Neutrophil (primary cell): ENCODE measurements at regions not wholly inside any gene's neighbourhood (a gene's known extent, or its start where the extent isn't known, plus 50 kb on each side); places are given as distances from the start of the nearest gene placed in this dataset.

Source experiments
- H3K27ac ChIP-seq: fragments of 200-600 bp; sonication (generic); 2 replicates; pipeline ENCODE4 v1.5.1; 2016; ENCODE audit warnings: mild to moderate bottlenecking, moderate library complexity
- H3K27me3 ChIP-seq: fragments of 200-600 bp; sonication (generic); 2 replicates; pipeline ENCODE4 v1.6.0; 2016; ENCODE audit warnings: mild to moderate bottlenecking
- H3K36me3 ChIP-seq: fragments of 200-600 bp; sonication (generic); 2 replicates; pipeline ENCODE4 v1.5.1; 2017
- H3K4me1 ChIP-seq, 2 experiments: fragments of 200-600 bp in 1 of 2; sonication (generic) in 1 of 2; 1 replicate in 1 of 2; 2 replicates in 1 of 2; pipeline versions ENCODE4 v1.5.1 to v1.6.1; 2013 to 2016; ENCODE audit warnings: low read depth in 1 of 2, low read length in 1 of 2, mild to moderate bottlenecking in 1 of 2, moderate library complexity in 1 of 2; ENCODE audit not compliant: control insufficient read depth in 1 of 2, insufficient read depth in 1 of 2
- H3K4me3 ChIP-seq, 2 experiments: fragments of 200-600 bp in 1 of 2; sonication (generic) in 1 of 2; 1 replicate in 1 of 2; 2 replicates in 1 of 2; pipeline ENCODE4 v1.5.1; 2013 to 2016; ENCODE audit warnings: low read depth in 1 of 2, low read length in 1 of 2, mild to moderate bottlenecking in 1 of 2, moderate library complexity in 1 of 2
- H3K9me3 ChIP-seq: fragments of 200-600 bp; sonication (generic); 2 replicates; pipeline ENCODE4 v1.5.1; 2016
- TF ChIP-seq, protein P1 (sequence below): fragments of 200-600 bp; sonication (generic); IDR thresholded peaks from 2 replicates; pipeline ENCODE4 v1.5.1; 2016; ENCODE audit warnings: antibody characterized with exemption

DNA sequence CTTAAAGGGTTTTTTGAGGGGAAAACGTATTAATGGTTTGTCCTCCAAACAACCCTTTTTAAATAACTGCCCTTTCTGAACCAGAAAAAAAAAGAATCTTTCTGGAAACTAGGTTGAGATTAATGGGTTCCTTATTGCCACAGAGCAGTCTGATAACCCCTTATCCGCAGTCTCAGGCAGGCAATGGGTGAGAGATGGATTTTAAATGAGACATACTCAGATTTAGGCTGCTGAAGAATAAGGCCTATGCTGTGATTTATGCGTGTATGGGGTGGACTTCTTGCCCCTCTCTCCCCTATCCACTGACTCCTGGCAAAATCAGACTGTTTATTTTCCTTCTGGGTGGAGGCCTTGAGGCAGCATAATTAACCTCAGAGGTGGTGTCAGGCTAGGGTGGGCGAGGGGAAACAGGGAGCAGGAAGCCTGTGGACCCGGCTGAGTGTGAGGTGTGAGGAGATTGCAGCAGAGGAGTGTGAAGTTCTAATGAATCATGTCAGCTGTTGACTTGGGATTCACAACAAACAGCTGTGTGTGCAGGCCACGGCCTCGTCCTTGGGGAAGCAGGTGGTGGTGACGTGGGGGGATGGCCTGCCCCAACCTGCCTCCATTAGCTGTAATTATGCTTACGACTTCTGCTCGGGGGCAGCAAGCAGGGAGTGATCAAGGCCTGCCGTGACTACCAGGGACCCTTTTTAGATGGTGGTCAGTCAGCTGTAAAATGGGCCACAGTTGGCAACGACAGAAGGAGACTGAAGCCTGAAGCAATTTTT is 196.4 kb downstream of the SEMA6A start:
- H3K36me3 ChIP-seq, result no peaks in the 10 kb centered on the region
- H3K4me3 ChIP-seq, result no peak overlapping the region
- H3K27ac ChIP-seq, result no peak overlapping the region
- H3K27me3 ChIP-seq, result no peaks in the 10 kb centered on the region
- H3K9me3 ChIP-seq, result no peaks in the 10 kb centered on the region
- H3K4me1 ChIP-seq, result peaks cover 12 to 15% of the 10 kb centered on the region in 2 experiments
- TF ChIP-seq, protein P1, sequence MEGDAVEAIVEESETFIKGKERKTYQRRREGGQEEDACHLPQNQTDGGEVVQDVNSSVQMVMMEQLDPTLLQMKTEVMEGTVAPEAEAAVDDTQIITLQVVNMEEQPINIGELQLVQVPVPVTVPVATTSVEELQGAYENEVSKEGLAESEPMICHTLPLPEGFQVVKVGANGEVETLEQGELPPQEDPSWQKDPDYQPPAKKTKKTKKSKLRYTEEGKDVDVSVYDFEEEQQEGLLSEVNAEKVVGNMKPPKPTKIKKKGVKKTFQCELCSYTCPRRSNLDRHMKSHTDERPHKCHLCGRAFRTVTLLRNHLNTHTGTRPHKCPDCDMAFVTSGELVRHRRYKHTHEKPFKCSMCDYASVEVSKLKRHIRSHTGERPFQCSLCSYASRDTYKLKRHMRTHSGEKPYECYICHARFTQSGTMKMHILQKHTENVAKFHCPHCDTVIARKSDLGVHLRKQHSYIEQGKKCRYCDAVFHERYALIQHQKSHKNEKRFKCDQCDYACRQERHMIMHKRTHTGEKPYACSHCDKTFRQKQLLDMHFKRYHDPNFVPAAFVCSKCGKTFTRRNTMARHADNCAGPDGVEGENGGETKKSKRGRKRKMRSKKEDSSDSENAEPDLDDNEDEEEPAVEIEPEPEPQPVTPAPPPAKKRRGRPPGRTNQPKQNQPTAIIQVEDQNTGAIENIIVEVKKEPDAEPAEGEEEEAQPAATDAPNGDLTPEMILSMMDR, result no peak

DNA sequence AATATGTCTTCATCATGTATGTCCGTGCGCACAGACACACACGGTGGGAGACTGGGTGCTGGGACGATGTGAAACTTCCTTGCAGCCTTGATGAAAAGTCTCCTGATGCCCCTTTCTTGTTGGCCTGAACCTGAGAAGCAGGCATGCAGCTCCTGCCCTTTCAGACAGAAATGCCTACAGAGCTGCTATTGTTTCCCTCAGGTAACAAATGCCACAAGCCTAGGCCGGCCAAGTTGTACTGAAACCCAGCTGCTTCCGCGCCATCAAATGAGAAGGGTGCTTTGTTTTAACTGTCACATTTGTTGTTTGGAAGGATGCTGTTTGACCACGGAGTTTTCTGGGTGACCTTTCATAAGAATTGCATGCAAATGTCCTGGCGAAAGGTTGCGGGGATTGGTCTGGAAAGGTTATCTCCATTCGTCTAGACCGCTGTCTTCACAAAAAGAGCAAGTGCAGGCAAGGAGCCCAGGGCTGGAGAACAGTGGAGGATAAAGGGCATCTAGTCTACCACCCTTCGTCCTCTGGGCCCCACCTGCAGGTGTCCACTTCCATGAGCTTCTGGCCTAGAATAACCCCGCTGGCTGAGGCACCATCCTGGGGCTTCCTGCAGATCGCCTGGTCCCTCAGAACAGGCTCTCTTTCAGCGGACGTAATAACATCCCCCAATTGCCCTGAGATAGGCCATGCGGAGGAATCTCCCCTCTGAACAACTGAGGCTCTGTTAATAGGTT is 197.2 kb downstream of the SEMA6A start:
- H3K36me3 ChIP-seq, result no peaks in the 10 kb centered on the region
- H3K4me1 ChIP-seq, result peaks cover 19 to 22% of the 10 kb centered on the region in 2 experiments
- H3K9me3 ChIP-seq, result no peaks in the 10 kb centered on the region
- no peak overlapping the region for H3K27ac ChIP-seq
- no peak overlapping the region for H3K4me3 ChIP-seq
- TF ChIP-seq, protein P1, result no peak
- no peaks in the 10 kb centered on the region for H3K27me3 ChIP-seq

GRCh38 chr5:116375926-116376325 is 198.7 kb downstream of the SEMA6A start:
- H3K4me1 ChIP-seq, result peaks cover 31 to 33% of the 10 kb centered on the region in 2 experiments
- H3K4me3 ChIP-seq, result no peak overlapping the region
- TF ChIP-seq, protein P1, result no peak
- H3K36me3 ChIP-seq, result no peaks in the 10 kb centered on the region
- H3K27ac ChIP-seq, result no peak overlapping the region
- no peaks in the 10 kb centered on the region for H3K9me3 ChIP-seq
- no peaks in the 10 kb centered on the region for H3K27me3 ChIP-seq

- Histone ChIP-seq H3K27ac (no peak overlapping the region), H3K9me3 (no peaks in the 10 kb centered on the region), H3K36me3 (no peaks in the 10 kb centered on the region), H3K4me3 (no peak overlapping the region), H3K4me1 (peaks cover 31 to 33% of the 10 kb centered on the region in 2 experiments), H3K27me3 (no peaks in the 10 kb centered on the region)
- TF ChIP-seq, protein P1, result no peak
Observed at GRCh38 chr5:116374434-116374852, 200.2 kb downstream of the SEMA6A start.

DNA sequence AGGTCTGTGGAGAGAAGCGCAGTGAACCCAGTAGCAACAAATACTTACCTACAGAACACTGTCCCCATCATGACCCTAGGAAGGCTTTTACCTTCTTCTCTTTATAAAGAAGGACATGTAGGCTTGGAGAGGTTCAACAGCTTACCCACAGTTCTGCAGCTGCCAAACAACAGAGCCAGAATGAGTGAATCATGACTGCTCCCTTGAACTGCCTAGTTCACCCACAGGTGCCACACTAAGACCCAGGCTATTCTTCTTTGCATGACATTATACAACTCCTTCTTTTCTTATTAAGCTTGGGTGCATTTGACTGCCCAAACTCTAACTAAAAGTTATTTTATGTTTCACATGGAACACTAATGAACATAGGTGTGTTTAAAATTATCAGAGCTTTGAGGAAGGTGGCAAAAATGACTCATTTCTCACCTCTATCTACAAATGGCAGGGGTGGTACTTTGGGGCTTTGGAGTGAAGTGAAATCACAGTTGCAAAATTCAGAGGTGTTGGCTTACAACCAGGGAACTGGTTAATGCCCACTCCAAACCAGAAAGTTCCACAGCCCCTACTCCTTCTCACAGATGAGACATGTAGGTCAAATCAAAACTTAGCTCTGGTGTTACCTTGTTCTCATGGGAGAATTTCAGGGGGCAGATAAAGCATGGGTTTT is 201.6 kb downstream of the SEMA6A start:
- Histone ChIP-seq H3K4me3 (no peak overlapping the region), H3K4me1 (peaks cover 31 to 33% of the 10 kb centered on the region in 2 experiments), H3K27me3 (no peaks in the 10 kb centered on the region), H3K27ac (peak overlapping the region; percentile 62), H3K36me3 (no peaks in the 10 kb centered on the region), H3K9me3 (no peaks in the 10 kb centered on the region)
- TF ChIP-seq, protein P1, result no peak
